CD14-positive monocyte (primary cell): ENCODE measurements at regions not wholly inside any gene's neighbourhood (a gene's known extent, or its start where the extent isn't known, plus 50 kb on each side); places are given as distances from the start of the nearest gene placed in this dataset.

Experiments used
- DNase-seq, 3 donors: peaks; one replicate each; pipeline ENCODE4 v3.0.0-alpha.2; 2011 to 2022
- H2AFZ ChIP-seq: 2 replicates; pipeline ENCODE4 v1.6.0; 2012; ENCODE audit warnings: mild to moderate bottlenecking, low read depth, low read length, inconsistent platforms; ENCODE audit not compliant: insufficient read depth, poor library complexity, severe bottlenecking
- H3K27ac ChIP-seq, 2 donors: 1 replicate in 1 of 2; 2 replicates in 1 of 2; pipeline ENCODE4 v1.5.1; 2012 to 2013; ENCODE audit warnings: low read length in 2 of 2, control low read depth in 1 of 2, inconsistent platforms in 1 of 2, low read depth in 1 of 2, mild to moderate bottlenecking in 1 of 2
- H3K27me3 ChIP-seq, 2 donors: one replicate each; pipeline versions ENCODE4 v1.6.0 to v1.6.1; 2011 to 2013; ENCODE audit warnings: low read length in 2 of 2; ENCODE audit not compliant: control insufficient read depth in 2 of 2, insufficient read depth in 2 of 2
- H3K36me3 ChIP-seq, 2 donors: replicated peaks in 1 of 2; 1 replicate in 1 of 2; 2 replicates in 1 of 2; pipeline versions ENCODE4 v1.5.1 to v1.6.1; 2012 to 2013; ENCODE audit warnings: low read length in 2 of 2, control low read depth in 1 of 2, inconsistent platforms in 1 of 2, mild to moderate bottlenecking in 1 of 2; ENCODE audit not compliant: insufficient read depth in 2 of 2, control insufficient read depth in 1 of 2
- H3K4me1 ChIP-seq, 2 donors: 1 replicate in 1 of 2; 2 replicates in 1 of 2; pipeline versions ENCODE4 v1.5.1 to v1.6.1; 2012 to 2013; ENCODE audit warnings: low read length in 2 of 2, control low read depth in 1 of 2, inconsistent platforms in 1 of 2, mild to moderate bottlenecking in 1 of 2, moderate library complexity in 1 of 2; ENCODE audit not compliant: insufficient read depth in 2 of 2, control insufficient read depth in 1 of 2
- H3K4me2 ChIP-seq: replicated peaks from 2 replicates; pipeline ENCODE3; 2012; ENCODE audit warnings: low read length, moderate library complexity, mild to moderate bottlenecking; ENCODE audit not compliant: poor library complexity, severe bottlenecking; ENCODE audit errors: extremely low read depth
- H3K4me3 ChIP-seq, 3 experiments: fragments of 200-600 bp in 1 of 3; sonication (generic) in 1 of 3; replicated peaks in 1 of 3; 1 replicate in 2 of 3; 2 replicates in 1 of 3; pipeline ENCODE4 v1.5.1; 2011 to 2013; ENCODE audit warnings: low read length in 3 of 3, mild to moderate bottlenecking in 3 of 3, control low read depth in 2 of 3, low read depth in 2 of 3, inconsistent platforms in 1 of 3, moderate library complexity in 1 of 3
- H3K79me2 ChIP-seq: 2 replicates; pipeline ENCODE4 v1.6.0; 2012; ENCODE audit warnings: mild to moderate bottlenecking, control low read depth, inconsistent platforms, low read length, moderate library complexity; ENCODE audit not compliant: insufficient read depth
- H3K9ac ChIP-seq: 2 replicates; pipeline ENCODE4 v1.6.0; 2017; ENCODE audit warnings: low read length, mild to moderate bottlenecking; ENCODE audit not compliant: insufficient read depth, poor library complexity, severe bottlenecking
- H3K9me3 ChIP-seq, 2 donors: replicated peaks in 1 of 2; 1 replicate in 1 of 2; 2 replicates in 1 of 2; pipeline versions ENCODE4 v1.5.1 to v1.6.1; 2012 to 2013; ENCODE audit warnings: low read length in 2 of 2, control low read depth in 1 of 2; ENCODE audit not compliant: control insufficient read depth in 1 of 2, insufficient read depth in 1 of 2
- H4K20me1 ChIP-seq: 2 replicates; pipeline ENCODE4 v1.6.0; 2012; ENCODE audit warnings: mild to moderate bottlenecking, low read length, control low read depth, moderate library complexity; ENCODE audit not compliant: insufficient read depth
- H3K27ac Mint-ChIP-seq, 7 donors: one replicate each; pipeline ENCODE4 v1.8.0; 2020; ENCODE audit warnings: mild to moderate bottlenecking in 7 of 7, mixed read lengths in 7 of 7, moderate library complexity in 6 of 7, inconsistent platforms in 2 of 7
- H3K27me3 Mint-ChIP-seq, 3 donors: one replicate each; pipeline ENCODE4 v1.8.0; 2021 to 2022; ENCODE audit warnings: low read depth in 3 of 3, mild to moderate bottlenecking in 3 of 3, mixed read lengths in 3 of 3, moderate library complexity in 3 of 3, inconsistent platforms in 1 of 3
- H3K36me3 Mint-ChIP-seq, 2 donors: one replicate each; pipeline ENCODE4 v1.8.0; 2020; ENCODE audit warnings: mixed read lengths in 2 of 2, inconsistent platforms in 1 of 2, mild to moderate bottlenecking in 1 of 2
- H3K4me1 Mint-ChIP-seq: one replicate; pipeline ENCODE4 v1.8.0; 2020; ENCODE audit warnings: mild to moderate bottlenecking, mixed read lengths
- H3K4me3 Mint-ChIP-seq, 2 donors: one replicate each; pipeline ENCODE4 v1.8.0; 2020; ENCODE audit warnings: mild to moderate bottlenecking in 2 of 2, mixed read lengths in 2 of 2, moderate library complexity in 1 of 2
- H3K9me3 Mint-ChIP-seq, 7 donors: one replicate each; pipeline ENCODE4 v1.8.0; 2020 to 2022; ENCODE audit warnings: mixed read lengths in 7 of 7, mild to moderate bottlenecking in 6 of 7, moderate library complexity in 6 of 7, inconsistent platforms in 2 of 7
- CTCF ChIP-seq: fragments of 200-600 bp; IDR thresholded peaks from one replicate; pipeline ENCODE4 v1.8.0; 2022; ENCODE audit warnings: antibody characterized with exemption, mild to moderate bottlenecking
- WGBS: methylation state at CpG from one replicate; pipeline ENCODE4 v1.1.5; 2013; ENCODE audit warnings: missing lambda C conversion rate; ENCODE audit not compliant: insufficient coverage; 5-methylcytosine and 5-hydroxymethylcytosine counted together
- intact Hi-C, 2 donors: fragments of 100-400 bp; cut with micrococcal nuclease; formaldehyde crosslinking; loops; one replicate each; pipeline versions ENCODE4 v1.15.0 to v1.15.1; 2023

GRCh38 chr2:145546091-145546490 lies 1026.2 kb upstream of the ZEB2 start:
- 100% methylated on average over 1 of the region's 2 CpGs for WGBS
- Histone ChIP-seq H3K36me3 (no peaks in the 10 kb centered on the region), H3K9me3 (peaks cover 0 to 5% of the 10 kb centered on the region in 2 donors), H3K27ac (no peak overlapping the region), H3K27me3 (no peaks in the 10 kb centered on the region), H3K4me1 (peaks cover 4 to 11% of the 10 kb centered on the region in 2 donors), H3K4me3 (no peak overlapping the region), H4K20me1 (no peaks in the 10 kb centered on the region), H2AFZ (no peak overlapping the region), H3K9ac (no peak overlapping the region), H3K4me2 (no peak overlapping the region), H3K79me2 (no peaks in the 10 kb centered on the region)
- H3K27ac Mint-ChIP-seq, result no peak overlapping the region
- DNase-seq, result no peak
- peaks cover 0 to 2% (median 0%) of the 10 kb centered on the region in 3 donors for H3K27me3 Mint-ChIP-seq
- intact Hi-C loops, result no loop called here
- peaks cover 10% of the 10 kb centered on the region for H3K4me1 Mint-ChIP-seq
- no peaks in the 10 kb centered on the region for H3K36me3 Mint-ChIP-seq
- no peak overlapping the region for H3K4me3 Mint-ChIP-seq
- H3K9me3 Mint-ChIP-seq, result peaks cover 0 to 21% (median 10%) of the 10 kb centered on the region in 7 donors
- no peak for TF ChIP-seq CTCF

GRCh38 chr2:145543856-145544255 lies 1023.9 kb upstream of the ZEB2 start:
- 90% methylated on average over 4 of the region's 5 CpGs for WGBS
- Mint-ChIP-seq H3K9me3 (peaks cover 0 to 21% (median 8%) of the 10 kb centered on the region in 7 donors), H3K4me3 (no peak overlapping the region), H3K27ac (no peak overlapping the region), H3K4me1 (peaks cover 4% of the 10 kb centered on the region), H3K27me3 (peaks cover 0 to 2% (median 0%) of the 10 kb centered on the region in 3 donors), H3K36me3 (no peaks in the 10 kb centered on the region)
- Histone ChIP-seq H3K36me3 (no peaks in the 10 kb centered on the region), H3K9me3 (peaks cover 0 to 5% of the 10 kb centered on the region in 2 donors), H3K4me1 (no peaks in the 10 kb centered on the region), H3K27ac (no peak overlapping the region), H3K4me3 (no peak overlapping the region), H3K4me2 (no peak overlapping the region), H3K27me3 (no peaks in the 10 kb centered on the region), H3K9ac (no peak overlapping the region), H4K20me1 (no peaks in the 10 kb centered on the region), H3K79me2 (no peaks in the 10 kb centered on the region), H2AFZ (no peak overlapping the region)
- TF ChIP-seq CTCF, result no peak
- no peak for DNase-seq
- intact Hi-C loops, result no loop called here
